GM18909 (cell line): ENCODE measurements at regions not wholly inside any gene's neighbourhood (a gene's known extent, or its start where the extent isn't known, plus 50 kb on each side); places are given as distances from the start of the nearest gene placed in this dataset.

Experiments
- ATAC-seq: cut with Tn5 transposase; IDR thresholded peaks from one replicate; pipeline ENCODE4 v1.9.1; 2021; ENCODE audit warnings: mild to moderate bottlenecking; ENCODE audit not compliant: unreplicated experiment, poor library complexity

DNA sequence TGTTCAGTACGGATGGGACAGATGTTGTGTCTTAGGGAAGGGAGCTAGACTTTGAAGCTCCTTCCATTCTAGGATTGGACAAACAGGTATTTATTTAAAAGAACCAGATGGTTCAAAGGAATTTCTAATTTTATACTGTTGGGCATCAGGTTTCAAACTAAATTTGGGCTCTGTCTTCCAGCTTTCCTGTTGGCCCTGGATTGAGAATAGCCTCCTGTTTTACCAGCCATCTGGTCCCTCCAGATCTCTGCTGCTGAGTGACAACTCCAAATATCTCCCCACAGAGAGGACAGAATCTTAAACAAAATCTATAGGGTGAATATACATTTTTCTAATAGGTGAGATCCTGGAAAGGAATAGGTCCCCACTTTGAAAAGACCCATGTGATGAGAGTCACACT, 52.5 kb upstream of the CNIH3 start:
- ATAC-seq: no peak

DNA sequence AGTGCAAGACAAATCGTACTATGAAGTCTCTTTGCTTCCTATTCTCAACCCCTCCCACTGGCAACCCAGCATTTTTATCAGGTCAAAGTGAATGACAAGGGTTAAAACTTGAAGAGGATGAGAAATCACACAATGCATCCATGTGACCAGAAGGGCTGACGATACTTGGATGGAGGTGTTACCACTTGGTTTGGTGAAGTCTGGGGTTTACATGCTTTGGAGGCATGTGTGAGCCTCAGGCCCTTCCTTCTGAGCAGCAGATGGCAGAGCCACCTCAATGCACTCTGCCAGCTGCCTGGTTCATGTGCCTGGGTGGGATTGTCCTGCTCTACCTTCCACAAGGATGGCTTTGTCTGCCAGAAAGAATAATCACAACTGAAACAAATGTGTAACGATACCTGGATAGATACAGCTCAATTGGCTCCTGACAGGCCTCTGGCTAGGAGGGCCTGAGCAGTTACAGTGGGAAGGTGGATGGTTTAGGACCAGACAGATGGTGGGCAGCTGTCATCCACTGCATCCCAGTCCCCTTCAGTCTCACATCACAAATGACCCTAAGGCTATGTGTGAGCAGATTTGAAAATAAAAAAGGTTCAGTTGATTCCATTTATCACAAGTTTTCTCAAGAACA, 51.5 kb upstream of the CNIH3 start:
- ATAC-seq: no peak

DNA sequence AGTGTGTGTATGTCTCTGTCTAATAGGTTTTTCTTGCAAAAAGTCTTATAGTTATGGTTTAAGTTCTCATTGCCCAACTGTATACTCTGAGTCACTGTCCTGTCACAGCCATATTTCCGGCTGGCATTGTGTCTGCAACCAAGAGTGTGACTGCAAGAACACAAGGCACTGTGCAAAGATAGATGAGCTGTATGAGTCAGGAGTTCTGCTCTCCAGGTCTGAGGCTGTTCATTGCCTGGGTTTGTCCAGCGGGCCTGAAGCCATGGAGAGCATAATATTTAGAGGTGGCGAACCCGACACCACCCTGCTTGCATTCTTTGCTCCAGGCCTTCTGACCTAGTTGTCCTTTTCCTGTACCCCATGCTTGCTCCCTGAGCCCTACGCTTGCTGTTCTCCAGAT, 50.9 kb upstream of the CNIH3 start:
- ATAC-seq: no peak

DNA sequence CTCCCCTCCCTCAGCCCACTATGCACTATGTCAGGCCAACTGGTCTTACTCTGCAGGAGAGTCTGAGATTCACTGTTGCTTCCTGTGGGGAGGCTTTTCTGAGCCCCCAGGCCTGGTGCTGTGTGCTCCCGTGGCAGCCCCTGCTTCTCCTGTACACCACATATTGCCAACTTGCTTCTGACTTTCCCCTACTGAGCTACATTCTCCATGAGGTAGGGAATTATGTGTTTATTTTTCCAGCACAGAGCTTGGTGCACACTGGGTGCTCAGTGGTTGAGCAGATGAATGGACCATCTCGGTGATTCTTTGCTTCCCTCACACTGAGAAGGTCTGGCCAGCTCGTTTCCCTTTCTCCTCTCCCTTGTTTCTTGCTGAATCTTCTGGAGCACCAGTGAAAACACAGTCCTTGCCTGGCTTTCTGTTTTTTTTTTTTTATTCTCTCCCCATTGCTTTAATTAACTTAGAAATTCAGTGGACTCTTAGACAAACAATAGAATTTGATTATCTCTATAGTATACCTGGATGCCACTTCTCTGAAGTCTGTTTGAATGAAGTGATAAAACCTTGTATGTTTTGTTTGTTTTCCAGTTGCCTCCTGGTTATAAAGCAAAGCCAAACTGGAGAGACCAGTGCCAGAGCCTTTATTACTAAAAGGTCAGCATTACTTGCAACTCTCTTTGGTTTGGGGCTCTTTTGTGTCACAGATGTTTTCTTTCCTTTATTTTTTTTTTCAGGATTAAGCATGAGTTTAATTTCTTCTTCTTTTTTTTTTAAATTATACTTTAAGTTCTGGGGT, 50.3 kb upstream of the CNIH3 start:
- no peak for ATAC-seq
